BE2C (cell line): ENCODE measurements at regions not wholly inside any gene's neighbourhood (a gene's known extent, or its start where the extent isn't known, plus 50 kb on each side); places are given as distances from the start of the nearest gene placed in this dataset.

Source experiments
- DNase-seq: peaks from one replicate; pipeline ENCODE4 v3.0.0-alpha.2; 2020
- H3K27me3 ChIP-seq: fragments of 250-450 bp; sonication (Bioruptor Pico); 2 replicates; pipeline ENCODE4 v1.5.1; 2020; ENCODE audit warnings: mild to moderate bottlenecking
- H3K36me3 ChIP-seq: fragments of 250-450 bp; sonication (Bioruptor Pico); 2 replicates; pipeline ENCODE4 v1.5.1; 2020; ENCODE audit warnings: mild to moderate bottlenecking
- H3K4me1 ChIP-seq: fragments of 250-450 bp; sonication (Bioruptor Pico); 2 replicates; pipeline ENCODE4 v1.5.1; 2020
- H3K4me3 ChIP-seq: 2 replicates; pipeline ENCODE4 v1.5.1; 2011; ENCODE audit warnings: low read depth, low read length
- H3K9me3 ChIP-seq: fragments of 250-450 bp; sonication (Bioruptor Pico); 2 replicates; pipeline ENCODE4 v1.5.1; 2020
- TF ChIP-seq, protein P1 (sequence below): IDR thresholded peaks from 2 replicates; pipeline ENCODE4 v1.5.1; 2012; ENCODE audit warnings: mild to moderate bottlenecking, low read depth, low read length

DNA sequence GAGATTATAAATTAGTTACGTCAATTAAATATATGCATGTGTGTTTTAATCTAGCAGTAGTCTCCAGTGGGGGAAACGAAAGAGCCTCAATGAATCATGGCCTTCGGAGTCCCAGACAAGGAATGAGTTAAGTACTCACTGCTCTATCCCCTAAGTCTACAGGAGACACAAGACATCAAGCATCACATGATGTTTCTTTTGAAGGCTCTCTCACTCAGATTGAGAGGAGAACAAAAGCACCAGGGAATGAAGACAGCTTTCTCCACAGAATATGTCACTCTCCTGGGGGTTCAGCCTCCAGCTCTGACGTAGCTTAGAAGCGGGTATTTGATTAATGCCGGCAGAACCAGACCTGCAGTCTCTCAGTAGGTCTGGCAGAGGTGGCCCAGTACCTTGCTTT, 381.4 kb downstream of the ACTL7B start:
- H3K9me3 ChIP-seq: no peaks in the 10 kb centered on the region
- peaks cover 11% of the 10 kb centered on the region for H3K4me1 ChIP-seq
- H3K4me3 ChIP-seq: no peak overlapping the region
- no peaks in the 10 kb centered on the region for H3K27me3 ChIP-seq
- DNase-seq: no peak
- TF ChIP-seq, protein P1, sequence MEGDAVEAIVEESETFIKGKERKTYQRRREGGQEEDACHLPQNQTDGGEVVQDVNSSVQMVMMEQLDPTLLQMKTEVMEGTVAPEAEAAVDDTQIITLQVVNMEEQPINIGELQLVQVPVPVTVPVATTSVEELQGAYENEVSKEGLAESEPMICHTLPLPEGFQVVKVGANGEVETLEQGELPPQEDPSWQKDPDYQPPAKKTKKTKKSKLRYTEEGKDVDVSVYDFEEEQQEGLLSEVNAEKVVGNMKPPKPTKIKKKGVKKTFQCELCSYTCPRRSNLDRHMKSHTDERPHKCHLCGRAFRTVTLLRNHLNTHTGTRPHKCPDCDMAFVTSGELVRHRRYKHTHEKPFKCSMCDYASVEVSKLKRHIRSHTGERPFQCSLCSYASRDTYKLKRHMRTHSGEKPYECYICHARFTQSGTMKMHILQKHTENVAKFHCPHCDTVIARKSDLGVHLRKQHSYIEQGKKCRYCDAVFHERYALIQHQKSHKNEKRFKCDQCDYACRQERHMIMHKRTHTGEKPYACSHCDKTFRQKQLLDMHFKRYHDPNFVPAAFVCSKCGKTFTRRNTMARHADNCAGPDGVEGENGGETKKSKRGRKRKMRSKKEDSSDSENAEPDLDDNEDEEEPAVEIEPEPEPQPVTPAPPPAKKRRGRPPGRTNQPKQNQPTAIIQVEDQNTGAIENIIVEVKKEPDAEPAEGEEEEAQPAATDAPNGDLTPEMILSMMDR: no peak
- H3K36me3 ChIP-seq: no peaks in the 10 kb centered on the region

DNA sequence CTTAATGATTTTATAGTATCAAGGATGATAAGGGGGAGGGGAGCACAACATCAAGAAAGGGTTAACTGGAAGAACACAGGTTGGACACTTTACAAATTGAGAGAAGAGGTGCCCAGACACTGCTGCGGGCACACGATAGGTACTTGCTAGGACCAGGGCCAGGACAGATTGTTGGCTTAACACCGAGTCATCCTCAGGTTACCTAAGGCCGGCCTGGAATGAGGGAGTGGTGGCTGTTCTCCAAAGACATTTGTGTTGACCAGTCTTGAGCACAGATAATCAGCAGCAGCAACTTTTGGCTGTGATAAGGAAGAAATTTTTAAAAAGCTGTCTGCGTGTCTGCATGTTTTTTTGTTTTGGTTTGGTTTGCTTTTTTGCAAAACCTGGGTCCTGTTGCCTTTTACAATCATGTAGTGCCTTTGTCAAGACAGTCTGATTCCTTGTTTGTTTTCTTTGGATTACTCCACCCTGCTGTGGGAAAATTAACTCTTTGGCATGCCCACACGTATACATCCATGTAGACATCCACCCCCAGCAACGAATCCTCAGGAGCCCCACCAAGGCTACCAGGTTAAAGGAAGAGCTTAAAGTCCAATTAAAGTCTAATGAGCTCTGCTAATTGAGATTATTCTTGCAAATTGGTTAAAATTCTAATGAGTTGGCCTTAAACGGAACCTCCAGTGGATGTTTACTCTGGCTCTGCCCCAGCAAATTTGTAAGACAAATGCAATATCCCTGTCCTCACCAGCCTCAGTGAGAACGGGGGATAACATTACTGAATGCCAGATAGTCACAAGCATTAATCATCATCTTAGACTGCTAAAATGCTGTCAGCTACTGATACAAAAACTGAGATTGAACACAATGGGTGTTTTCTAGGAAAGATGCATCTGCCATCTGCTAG, 382.3 kb downstream of the ACTL7B start:
- peaks cover 7% of the 10 kb centered on the region for H3K4me1 ChIP-seq
- no peaks in the 10 kb centered on the region for H3K27me3 ChIP-seq
- H3K9me3 ChIP-seq: no peaks in the 10 kb centered on the region
- TF ChIP-seq, protein P1: no peak
- no peak for DNase-seq
- H3K36me3 ChIP-seq: no peaks in the 10 kb centered on the region
- no peak overlapping the region for H3K4me3 ChIP-seq

DNA sequence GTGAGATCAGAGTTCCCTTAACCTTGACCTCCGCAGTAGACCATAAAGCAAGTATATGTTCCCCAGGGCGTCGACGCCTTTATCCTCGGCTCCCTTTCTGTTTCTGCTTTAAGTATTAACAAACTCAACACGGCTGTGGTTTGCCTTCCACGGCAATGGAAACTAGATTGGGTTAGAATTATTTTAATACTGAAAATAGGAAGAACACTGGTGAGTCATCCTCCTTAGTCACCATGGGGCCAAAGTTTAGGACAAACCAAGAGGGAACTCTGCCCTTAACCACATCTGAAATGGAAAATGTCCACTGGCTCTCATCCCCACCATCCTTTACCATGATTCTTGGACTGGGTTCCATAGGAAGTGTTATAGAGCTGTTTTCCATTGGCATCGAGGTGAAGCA, 386.1 kb downstream of the ACTL7B start:
- no peak for DNase-seq
- H3K36me3 ChIP-seq: no peaks in the 10 kb centered on the region
- TF ChIP-seq, protein P1: no peak

DNA sequence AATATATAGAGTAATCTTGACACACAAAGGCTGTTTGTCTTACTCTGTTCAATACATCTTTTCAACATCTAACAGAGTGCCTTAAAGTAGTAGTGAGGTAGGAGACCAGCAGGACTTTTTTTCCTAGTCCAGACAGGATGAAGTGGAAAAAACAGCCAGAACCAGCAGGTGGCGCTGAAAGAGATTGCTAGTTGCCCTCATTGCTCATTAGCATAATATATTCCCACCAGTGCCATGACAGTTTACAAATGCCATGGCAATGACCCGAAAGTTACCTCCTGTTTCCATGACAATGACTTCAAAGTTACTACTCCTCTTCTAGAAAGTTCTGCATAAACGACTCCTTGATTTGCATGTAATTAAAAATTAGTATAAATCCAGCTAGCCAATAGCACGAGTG, 387.4 kb downstream of the ACTL7B start:
- no peaks in the 10 kb centered on the region for H3K9me3 ChIP-seq
- no peaks in the 10 kb centered on the region for H3K27me3 ChIP-seq
- H3K36me3 ChIP-seq: no peaks in the 10 kb centered on the region
- no peak overlapping the region for H3K4me3 ChIP-seq
- H3K4me1 ChIP-seq: no peaks in the 10 kb centered on the region; the same call in 1 of the 2 replicates
- DNase-seq: peak; percentile 74
- TF ChIP-seq, protein P1: peak; percentile 84

More for the DNA sequence above, 386.1 kb downstream of the ACTL7B start:
- H3K9me3 ChIP-seq: no peaks in the 10 kb centered on the region
- no peaks in the 10 kb centered on the region for H3K27me3 ChIP-seq
- no peak overlapping the region for H3K4me3 ChIP-seq
- H3K4me1 ChIP-seq: no peaks in the 10 kb centered on the region; the same call in 1 of the 2 replicates

DNA sequence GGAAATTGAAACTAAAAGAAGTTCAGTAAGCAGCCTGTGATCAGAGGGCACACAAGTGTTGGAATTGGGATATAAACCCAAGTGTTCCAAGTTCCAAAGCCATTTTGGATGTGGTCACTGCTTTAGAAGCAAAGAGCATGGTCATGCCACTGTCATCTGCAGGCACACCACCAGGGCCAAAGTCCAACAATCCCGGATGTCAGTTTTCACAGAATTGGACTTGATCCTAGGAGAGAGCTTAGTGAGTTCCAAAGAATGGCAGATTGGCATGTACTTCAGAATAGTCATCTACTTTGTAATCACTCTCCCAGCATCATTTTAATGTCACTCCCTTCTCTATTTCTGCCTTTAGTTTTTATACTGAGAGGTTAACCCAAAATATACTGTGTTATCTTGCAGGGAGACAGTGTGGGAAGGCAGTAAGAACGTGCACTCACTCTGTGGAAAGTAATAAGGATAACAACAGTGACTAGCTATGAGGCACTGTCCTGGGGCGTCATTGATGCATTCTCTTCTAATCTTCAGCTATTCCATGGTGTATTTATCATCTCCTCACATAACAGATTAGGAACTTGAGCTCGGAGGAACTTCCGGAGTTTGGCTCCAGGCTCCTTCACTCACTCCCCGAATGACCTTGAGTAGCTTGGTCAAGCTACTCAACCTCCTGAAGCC, 388.0 kb downstream of the ACTL7B start:
- Histone ChIP-seq H3K4me3 (no peak overlapping the region), H3K36me3 (no peaks in the 10 kb centered on the region), H3K4me1 (no peaks in the 10 kb centered on the region; the same call in 1 of the 2 replicates), H3K9me3 (no peaks in the 10 kb centered on the region), H3K27me3 (no peaks in the 10 kb centered on the region)
- no peak for DNase-seq
- TF ChIP-seq, protein P1: no peak
